ENCODE measurements at regions not wholly inside any gene's neighbourhood (a gene's known extent, or its start where the extent isn't known, plus 50 kb on each side); places are given as distances from the start of the nearest gene placed in this dataset.

DNA sequence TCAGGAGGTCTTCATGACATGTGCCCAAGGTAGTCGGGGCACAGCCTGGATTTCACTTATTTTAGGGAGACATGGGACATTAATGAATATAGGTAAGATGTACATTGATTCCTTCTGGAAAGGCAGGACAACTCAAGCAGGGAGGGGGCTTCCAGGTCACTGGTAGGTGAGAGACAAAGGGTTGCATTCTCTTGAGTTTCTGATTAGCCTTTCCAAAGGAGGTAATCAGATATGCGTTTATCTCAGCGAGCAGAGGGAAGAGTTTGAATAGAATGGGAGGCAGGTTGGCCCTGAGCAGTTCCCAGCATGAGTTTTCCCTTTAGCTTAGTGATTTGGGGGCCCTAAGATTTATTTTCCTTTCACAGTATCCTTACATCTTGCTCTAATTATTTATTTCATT lies 443.8 kb upstream of the EEF2KMT start:
- TF ChIP-seq TCF12 (IDR thresholded peaks at IDR 0.05; ENCODE audit: low read depth) (no peak), EP300 (IDR thresholded peaks at IDR 0.05; ENCODE audit: borderline replicate concordance) (no peak), CEBPB (IDR thresholded peaks at IDR 0.05) (no peak), EGR1 (IDR thresholded peaks at IDR 0.05) (no peak), YY1 (IDR thresholded peaks at IDR 0.05; ENCODE audit: low read depth) (no peak), FOXM1 (IDR thresholded peaks at IDR 0.05; ENCODE audit: borderline replicate concordance, low read depth) (no peak), TAF1 (IDR thresholded peaks at IDR 0.05; ENCODE audit: low read depth) (no peak), NFIC (IDR thresholded peaks at IDR 0.05) (no peak), RAD21 (IDR thresholded peaks at IDR 0.05; ENCODE audit: low read depth) (no peak), CREB1 (IDR thresholded peaks at IDR 0.05; ENCODE audit: low read depth) (no peak)
- TF ChIP-seq, protein P1, sequence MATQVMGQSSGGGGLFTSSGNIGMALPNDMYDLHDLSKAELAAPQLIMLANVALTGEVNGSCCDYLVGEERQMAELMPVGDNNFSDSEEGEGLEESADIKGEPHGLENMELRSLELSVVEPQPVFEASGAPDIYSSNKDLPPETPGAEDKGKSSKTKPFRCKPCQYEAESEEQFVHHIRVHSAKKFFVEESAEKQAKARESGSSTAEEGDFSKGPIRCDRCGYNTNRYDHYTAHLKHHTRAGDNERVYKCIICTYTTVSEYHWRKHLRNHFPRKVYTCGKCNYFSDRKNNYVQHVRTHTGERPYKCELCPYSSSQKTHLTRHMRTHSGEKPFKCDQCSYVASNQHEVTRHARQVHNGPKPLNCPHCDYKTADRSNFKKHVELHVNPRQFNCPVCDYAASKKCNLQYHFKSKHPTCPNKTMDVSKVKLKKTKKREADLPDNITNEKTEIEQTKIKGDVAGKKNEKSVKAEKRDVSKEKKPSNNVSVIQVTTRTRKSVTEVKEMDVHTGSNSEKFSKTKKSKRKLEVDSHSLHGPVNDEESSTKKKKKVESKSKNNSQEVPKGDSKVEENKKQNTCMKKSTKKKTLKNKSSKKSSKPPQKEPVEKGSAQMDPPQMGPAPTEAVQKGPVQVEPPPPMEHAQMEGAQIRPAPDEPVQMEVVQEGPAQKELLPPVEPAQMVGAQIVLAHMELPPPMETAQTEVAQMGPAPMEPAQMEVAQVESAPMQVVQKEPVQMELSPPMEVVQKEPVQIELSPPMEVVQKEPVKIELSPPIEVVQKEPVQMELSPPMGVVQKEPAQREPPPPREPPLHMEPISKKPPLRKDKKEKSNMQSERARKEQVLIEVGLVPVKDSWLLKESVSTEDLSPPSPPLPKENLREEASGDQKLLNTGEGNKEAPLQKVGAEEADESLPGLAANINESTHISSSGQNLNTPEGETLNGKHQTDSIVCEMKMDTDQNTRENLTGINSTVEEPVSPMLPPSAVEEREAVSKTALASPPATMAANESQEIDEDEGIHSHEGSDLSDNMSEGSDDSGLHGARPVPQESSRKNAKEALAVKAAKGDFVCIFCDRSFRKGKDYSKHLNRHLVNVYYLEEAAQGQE (IDR thresholded peaks at IDR 0.05; ENCODE audit: low read depth), result no peak
- TF ChIP-seq, protein P2, sequence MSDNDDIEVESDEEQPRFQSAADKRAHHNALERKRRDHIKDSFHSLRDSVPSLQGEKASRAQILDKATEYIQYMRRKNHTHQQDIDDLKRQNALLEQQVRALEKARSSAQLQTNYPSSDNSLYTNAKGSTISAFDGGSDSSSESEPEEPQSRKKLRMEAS (IDR thresholded peaks at IDR 0.05), result no peak

Measured in Ishikawa (cell line).